Calu3 (cell line): ENCODE measurements at regions not wholly inside any gene's neighbourhood (a gene's known extent, or its start where the extent isn't known, plus 50 kb on each side); places are given as distances from the start of the nearest gene placed in this dataset.
"Not testable (repeated sequence)": the region's sequence is repeated elsewhere in the genome, so short reads cannot be mapped to it uniquely, and the experiment has no call there.

Source experiments
- BruUV-seq: library from RNA; stranded (reverse); fragments of 400-500 nt; replicated peaks from 2 replicates; lab custom pipeline; 2021; lab: Mats Ljungman, UMichigan
- CTCF ChIA-PET: fragments of 300-600 bp; sonication (Branson Sonifier 250); formaldehyde crosslinking; loops from one replicate; lab custom pipeline; 2022; ENCODE audit warnings: antibody characterized with exemption; lab: Charles Lee
- DNase-seq: peaks from one replicate; pipeline ENCODE4 v3.0.0; 2022
- H3K27ac Mint-ChIP-seq: one replicate; pipeline ENCODE4 v1.8.0; 2022; ENCODE audit warnings: mixed read lengths; ENCODE audit not compliant: unreplicated experiment
- H3K27me3 Mint-ChIP-seq: one replicate; pipeline ENCODE4 v1.8.0; 2022; ENCODE audit warnings: mixed read lengths; ENCODE audit not compliant: unreplicated experiment
- H3K36me3 Mint-ChIP-seq: one replicate; pipeline ENCODE4 v1.8.0; 2022; ENCODE audit warnings: mild to moderate bottlenecking, moderate library complexity, mixed read lengths; ENCODE audit not compliant: insufficient read depth, unreplicated experiment
- H3K4me1 Mint-ChIP-seq: one replicate; pipeline ENCODE4 v1.8.0; 2022; ENCODE audit warnings: mild to moderate bottlenecking, low read depth, mixed read lengths; ENCODE audit not compliant: unreplicated experiment
- H3K4me3 Mint-ChIP-seq: one replicate; pipeline ENCODE4 v1.8.0; 2022; ENCODE audit warnings: mild to moderate bottlenecking, low read depth, moderate library complexity, mixed read lengths; ENCODE audit not compliant: unreplicated experiment
- H3K9me3 Mint-ChIP-seq: one replicate; pipeline ENCODE4 v1.8.0; 2022; ENCODE audit warnings: low read depth, mixed read lengths; ENCODE audit not compliant: unreplicated experiment
- intact Hi-C: fragments of 100-400 bp; cut with micrococcal nuclease; formaldehyde crosslinking; loops from one replicate; pipeline ENCODE4 v1.10.0; 2022; ENCODE audit not compliant: unreplicated experiment
- TF ChIP-seq, protein P1 (sequence below): fragments of 200-600 bp; IDR thresholded peaks from one replicate; pipeline ENCODE4 v1.8.0; 2022; ENCODE audit warnings: antibody characterized with exemption; ENCODE audit not compliant: unreplicated experiment

DNA sequence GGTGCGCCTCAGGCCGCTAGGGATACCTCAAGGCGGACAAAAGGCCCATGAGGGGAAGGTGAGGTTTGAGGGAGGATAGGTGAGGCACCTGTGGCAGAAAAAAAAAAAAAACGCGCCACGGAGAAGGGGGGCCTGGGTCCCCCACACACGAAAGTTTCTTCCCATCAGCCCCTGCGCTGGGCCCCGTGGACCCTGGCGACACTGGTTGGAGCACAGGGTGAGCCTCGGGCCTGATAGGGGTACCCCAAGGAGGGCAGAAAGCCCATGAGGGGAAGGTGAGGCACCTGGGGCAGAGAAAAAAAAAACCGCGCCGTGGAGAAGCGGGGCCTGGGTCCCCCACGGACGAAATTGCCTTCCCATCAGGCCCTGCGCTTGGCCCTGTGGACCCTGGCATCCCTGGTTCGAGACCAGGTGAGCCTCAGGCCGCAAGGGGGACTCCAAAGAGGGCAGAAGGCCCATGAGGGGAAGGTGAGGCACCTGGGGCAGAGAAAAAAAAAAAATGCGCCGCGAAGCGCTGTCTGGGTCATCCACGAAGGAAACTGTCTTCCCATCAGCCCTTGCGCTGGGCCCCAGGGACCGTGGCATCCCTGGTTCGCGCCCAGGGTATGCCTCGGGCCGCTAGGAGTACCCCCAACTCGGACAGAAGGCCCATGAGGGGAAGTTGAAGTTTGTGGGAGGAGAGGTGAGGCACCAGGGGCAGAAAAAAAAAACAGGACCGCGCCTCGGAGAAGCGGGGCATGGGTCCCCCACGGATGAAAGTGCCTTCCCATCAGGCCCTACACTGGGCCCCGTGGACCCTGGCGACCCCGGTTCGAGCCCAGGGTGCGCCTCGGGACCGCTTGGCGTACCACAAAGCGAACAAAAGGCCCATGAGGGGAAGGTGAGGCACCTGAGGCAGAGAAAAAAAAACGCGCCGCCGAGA lies 226.2 kb downstream of the CCDC74A start:
- Mint-ChIP-seq H3K4me1 (no peaks in the 10 kb centered on the region), H3K9me3 (no peaks in the 10 kb centered on the region), H3K27me3 (no peaks in the 10 kb centered on the region), H3K36me3 (peaks cover 12% of the 10 kb centered on the region), H3K4me3 (no peak overlapping the region), H3K27ac (no peak overlapping the region)
- intact Hi-C loops = no loop called here
- CTCF ChIA-PET = no interaction called here
- no peak for DNase-seq
- BruUV-seq = no TSS peak
- TF ChIP-seq, protein P1, sequence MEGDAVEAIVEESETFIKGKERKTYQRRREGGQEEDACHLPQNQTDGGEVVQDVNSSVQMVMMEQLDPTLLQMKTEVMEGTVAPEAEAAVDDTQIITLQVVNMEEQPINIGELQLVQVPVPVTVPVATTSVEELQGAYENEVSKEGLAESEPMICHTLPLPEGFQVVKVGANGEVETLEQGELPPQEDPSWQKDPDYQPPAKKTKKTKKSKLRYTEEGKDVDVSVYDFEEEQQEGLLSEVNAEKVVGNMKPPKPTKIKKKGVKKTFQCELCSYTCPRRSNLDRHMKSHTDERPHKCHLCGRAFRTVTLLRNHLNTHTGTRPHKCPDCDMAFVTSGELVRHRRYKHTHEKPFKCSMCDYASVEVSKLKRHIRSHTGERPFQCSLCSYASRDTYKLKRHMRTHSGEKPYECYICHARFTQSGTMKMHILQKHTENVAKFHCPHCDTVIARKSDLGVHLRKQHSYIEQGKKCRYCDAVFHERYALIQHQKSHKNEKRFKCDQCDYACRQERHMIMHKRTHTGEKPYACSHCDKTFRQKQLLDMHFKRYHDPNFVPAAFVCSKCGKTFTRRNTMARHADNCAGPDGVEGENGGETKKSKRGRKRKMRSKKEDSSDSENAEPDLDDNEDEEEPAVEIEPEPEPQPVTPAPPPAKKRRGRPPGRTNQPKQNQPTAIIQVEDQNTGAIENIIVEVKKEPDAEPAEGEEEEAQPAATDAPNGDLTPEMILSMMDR = no peak

DNA sequence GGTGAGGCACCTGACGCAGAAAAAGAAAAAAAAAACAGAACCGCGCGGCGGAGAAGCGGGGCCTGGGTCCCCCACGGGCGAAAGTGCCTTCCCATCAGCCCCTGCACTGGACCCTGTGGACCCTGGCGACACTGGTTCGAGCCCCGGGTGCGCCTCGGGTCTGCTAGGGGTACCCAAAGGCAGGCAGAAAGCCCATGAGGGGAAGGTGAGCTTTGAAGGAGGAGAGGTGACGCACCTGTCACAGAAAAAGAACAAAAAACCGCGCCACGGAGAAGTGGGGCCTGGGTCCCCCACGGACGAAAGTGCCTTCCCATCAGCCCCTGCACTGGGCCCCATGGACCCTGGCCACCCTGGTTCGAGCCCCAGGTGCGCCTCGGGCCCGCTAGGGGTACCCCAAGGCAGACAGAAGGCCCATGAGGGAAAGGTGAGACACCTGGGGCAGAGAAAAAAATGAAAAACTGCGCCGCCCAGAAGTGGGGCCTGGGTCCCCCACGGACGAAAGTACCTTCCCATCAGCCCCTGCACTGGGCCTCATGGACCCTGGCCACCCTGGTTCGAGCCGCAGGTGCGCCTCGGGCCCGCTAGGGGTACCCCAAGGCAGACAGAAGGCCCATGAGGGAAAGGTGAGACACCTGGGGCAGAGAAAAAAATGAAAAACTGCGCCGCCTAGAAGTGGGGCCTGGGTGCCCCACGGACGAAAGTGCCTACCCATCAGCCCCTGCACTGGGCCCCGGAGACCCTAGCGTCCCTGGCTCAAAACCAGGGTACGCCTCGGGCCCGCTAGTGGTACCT lies 227.4 kb downstream of the CCDC74A start:
- H3K4me1 Mint-ChIP-seq = no peaks in the 10 kb centered on the region
- no peak overlapping the region for H3K4me3 Mint-ChIP-seq
- intact Hi-C loops = no loop called here
- no peaks in the 10 kb centered on the region for H3K27me3 Mint-ChIP-seq
- TF ChIP-seq, protein P1 = no peak
- H3K36me3 Mint-ChIP-seq = peaks cover 12% of the 10 kb centered on the region
- no TSS peak for BruUV-seq
- CTCF ChIA-PET = no interaction called here
- H3K9me3 Mint-ChIP-seq = no peaks in the 10 kb centered on the region
- H3K27ac Mint-ChIP-seq = no peak overlapping the region
- no peak for DNase-seq

DNA sequence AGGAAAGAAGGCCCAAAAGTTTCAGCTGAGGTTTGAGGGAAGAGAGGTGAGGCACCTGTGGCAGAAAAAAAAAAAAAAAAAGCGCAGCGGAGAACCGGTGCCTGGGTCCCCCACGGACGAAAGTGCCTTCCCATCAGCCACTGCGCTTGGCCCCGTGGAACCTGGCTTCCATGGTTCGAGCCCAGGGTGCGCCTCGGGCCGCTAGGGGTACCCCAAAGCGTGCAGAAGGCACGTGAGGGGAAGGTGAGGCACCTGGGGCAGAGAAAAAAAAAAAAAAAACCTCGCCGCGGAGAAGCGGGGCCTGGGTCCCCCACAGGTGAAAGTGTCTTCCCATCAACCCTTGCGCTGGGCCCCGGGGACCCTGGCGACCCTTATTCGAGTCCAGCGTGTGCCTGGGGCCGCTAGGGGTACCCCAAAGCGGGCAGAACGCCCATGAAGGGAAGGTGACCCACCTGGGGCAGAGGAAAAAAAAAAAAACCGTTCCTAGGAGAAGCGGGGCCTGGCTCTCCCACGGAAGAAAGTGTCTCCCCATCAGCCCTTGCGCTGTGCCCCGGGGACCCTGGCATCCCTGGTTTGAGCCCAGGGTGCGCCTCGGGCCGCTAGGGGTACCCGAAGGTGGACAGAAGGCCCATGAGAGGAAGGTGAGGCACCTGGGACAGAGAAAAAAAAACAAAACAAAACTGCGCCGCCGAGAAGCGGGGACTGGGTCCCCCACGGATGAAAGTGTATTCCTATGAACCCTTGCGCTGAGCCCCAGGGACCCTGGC lies 228.6 kb downstream of the CCDC74A start:
- Mint-ChIP-seq H3K27me3 (no peaks in the 10 kb centered on the region), H3K4me1 (no peaks in the 10 kb centered on the region), H3K36me3 (peaks cover 12% of the 10 kb centered on the region), H3K27ac (no peak overlapping the region), H3K4me3 (no peak overlapping the region), H3K9me3 (no peaks in the 10 kb centered on the region)
- intact Hi-C loops = no loop called here
- TF ChIP-seq, protein P1 = no peak
- no TSS peak for BruUV-seq
- DNase-seq = no peak
- CTCF ChIA-PET = no interaction called here

DNA sequence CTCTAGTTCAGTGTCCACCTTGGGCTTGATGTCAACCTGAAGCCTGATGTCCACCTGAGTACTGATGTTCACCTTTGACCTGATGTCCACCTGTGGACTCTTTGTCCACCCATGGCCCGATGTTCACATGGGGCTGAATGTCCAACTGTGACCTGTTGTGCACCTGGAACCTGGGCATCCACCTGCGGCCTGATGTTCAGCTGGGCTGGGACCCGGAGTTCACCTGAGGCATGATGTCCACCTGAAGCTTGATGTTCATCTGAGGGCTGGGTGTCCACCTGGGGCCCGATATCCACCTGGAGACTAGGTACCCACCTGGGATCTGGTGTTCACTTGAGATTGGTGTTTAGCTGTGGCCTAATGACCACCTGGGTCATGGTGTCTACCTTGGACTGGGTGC lies 231.3 kb downstream of the CCDC74A start:
- H3K9me3 Mint-ChIP-seq, H3K4me3 Mint-ChIP-seq, H3K27me3 Mint-ChIP-seq, H3K36me3 Mint-ChIP-seq, DNase-seq, intact Hi-C loops, BruUV-seq, H3K27ac Mint-ChIP-seq, H3K4me1 Mint-ChIP-seq, CTCF ChIA-PET: not testable (repeated sequence)

DNA sequence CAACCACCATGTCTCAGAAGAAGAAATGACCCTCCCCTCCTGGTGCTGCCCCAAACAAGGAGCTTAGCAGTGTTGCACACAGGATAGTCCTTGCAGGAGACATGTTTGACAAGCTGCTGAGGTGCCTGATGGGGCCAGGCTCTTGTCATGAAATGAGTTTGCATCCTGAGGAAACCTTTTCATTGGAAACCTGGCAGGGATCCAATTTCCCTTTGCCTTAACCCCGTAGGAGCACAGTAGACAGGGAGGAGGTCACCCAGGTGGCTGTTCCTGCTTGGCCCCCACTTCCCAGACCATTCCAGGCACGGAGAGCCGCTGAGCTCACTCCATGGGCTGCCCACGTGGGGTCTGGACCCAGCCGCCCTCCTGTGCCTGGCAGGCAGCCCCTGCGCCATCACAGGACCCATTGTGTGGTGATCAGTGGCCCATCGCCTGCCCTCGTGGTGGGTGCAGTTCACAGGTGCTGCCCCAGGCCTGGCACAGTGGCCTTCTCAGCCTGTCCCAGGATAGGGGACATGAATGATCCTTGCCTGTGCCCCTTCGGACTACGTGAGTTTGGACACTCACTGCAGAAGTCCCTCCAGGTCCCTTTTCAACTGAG lies 247.4 kb downstream of the CCDC74A start:
- H3K4me3 Mint-ChIP-seq, H3K36me3 Mint-ChIP-seq, H3K4me1 Mint-ChIP-seq, BruUV-seq, intact Hi-C loops, CTCF ChIA-PET, DNase-seq, H3K9me3 Mint-ChIP-seq, H3K27ac Mint-ChIP-seq, H3K27me3 Mint-ChIP-seq: not testable (repeated sequence)

DNA sequence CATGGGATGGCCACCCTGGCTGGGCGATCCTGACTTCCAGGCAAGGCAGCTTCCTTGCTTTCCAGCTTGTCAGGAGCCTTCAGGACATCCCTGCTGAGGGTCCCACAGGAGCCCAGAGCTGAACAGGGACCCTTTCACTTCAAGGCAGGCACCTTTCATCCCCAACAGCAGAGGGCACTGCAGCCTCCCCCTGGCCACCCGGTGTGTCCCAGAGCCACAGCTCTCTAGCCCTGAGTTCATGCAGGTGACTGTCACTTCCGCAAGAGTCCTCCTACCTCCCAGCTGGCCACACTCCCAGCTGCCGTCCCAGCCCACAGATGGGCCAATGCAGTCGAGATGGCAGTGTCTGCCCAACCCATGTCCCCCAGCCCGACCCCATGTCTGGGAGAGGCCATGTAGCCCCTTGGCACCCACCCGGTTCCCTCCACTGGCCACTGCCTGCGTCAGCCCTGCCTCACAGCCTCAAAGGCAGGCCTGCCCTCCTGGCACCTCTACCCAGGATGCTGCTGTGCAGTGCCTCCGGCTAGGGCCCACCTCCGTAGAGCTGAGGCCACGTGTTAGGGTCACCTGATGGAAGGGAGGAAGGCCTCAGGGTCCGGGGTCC lies 248.3 kb downstream of the CCDC74A start:
- H3K36me3 Mint-ChIP-seq, intact Hi-C loops: not testable (repeated sequence)

More for the DNA sequence above, 248.3 kb downstream of the CCDC74A start:
- CTCF ChIA-PET, DNase-seq, H3K27me3 Mint-ChIP-seq, H3K4me3 Mint-ChIP-seq, BruUV-seq, H3K4me1 Mint-ChIP-seq, H3K27ac Mint-ChIP-seq, H3K9me3 Mint-ChIP-seq: not testable (repeated sequence)
